ENCODE measurements at regions not wholly inside any gene's neighbourhood (a gene's known extent, or its start where the extent isn't known, plus 50 kb on each side); places are given as distances from the start of the nearest gene placed in this dataset.

GRCh38 chr2:66896131-66896530 lies 461.2 kb downstream of the MEIS1 start:
- DNase-seq: no peak

- DNase-seq: no peak
These were observed 462.3 kb downstream of the MEIS1 start for GRCh38 chr2:66897181-66897580.

DNA sequence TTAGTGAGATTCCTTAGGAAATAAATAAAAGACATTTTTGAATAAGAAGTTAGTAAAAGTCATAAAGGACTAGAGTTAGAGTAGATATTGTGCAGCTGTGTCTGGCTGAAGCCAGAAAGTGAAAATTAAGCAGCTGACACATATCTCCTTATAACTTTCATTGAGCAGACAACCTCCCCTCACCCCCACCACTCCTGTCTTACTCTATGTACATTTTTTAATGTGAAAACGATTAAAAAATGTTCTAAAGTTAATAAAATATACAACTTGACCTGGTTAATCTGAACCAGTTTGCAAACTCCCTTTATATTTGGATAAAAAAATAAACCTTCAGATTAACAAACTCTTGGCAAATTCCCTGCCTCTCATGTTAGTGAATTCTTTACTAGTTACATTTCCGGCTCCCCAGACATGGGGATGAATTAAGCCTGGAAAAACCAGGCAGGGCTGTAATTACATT lies 462.8 kb downstream of the MEIS1 start:
- DNase-seq: no peak

DNA sequence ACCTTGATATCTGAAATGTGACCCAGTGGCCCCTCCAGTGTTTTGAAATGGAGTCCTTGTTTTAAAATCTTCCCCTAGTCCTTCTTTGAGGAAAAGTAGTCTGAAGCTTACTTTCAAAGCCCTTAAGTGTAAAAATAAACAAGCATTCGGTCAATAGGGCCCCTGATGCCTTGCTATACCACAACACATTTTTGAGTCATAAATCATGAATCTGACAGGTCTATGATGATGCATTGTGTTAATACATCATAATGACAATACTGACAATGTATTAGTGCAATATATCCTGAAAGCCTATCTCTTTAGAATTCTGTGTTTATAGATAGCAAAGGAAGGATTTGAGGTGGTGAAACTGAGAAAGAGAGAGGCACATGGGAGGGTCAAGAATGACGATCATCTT lies 464.2 kb downstream of the MEIS1 start:
- DNase-seq: no peak

DNA sequence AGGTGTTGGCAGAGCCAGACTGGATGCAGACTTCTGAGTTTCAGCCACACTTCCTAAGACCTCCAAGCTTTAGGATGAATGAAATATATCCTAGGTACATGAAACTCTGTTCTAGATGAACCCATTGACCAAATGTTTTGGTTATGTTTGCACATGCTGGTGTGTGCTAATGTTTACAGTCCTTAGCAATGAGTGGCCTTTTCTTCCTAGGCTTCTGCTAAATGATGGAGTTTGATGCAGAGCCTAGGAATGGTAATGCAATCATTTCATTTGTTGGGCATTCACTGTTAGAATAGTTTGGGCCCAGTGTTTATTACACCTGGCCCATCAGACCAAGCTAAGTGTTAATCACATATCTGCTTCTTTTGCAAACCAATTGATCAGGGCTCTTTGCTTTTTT lies 464.7 kb downstream of the MEIS1 start:
- DNase-seq: no peak

DNA sequence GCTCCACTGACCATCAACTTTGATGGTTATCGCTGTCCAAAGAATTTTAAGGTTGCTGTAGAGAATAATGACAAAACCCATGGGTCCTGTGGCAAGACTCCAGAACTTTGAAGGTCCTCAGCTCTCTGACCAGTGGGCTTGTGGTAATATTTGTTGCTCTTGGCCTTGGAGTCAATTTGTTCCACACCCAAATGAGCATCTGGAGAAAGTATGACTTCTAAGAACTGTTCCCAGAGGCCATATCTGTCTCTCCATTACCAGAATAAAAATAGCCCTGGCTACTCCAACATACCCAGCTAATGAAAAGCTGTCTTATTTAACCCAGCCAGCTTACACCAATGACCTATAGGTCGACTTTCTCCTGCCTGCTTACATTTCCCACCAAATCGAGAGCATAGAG lies 466.4 kb downstream of the MEIS1 start:
- no peak for DNase-seq

GRCh38 chr2:66903183-66903582 lies 468.3 kb downstream of the MEIS1 start:
- no peak for DNase-seq

DNA sequence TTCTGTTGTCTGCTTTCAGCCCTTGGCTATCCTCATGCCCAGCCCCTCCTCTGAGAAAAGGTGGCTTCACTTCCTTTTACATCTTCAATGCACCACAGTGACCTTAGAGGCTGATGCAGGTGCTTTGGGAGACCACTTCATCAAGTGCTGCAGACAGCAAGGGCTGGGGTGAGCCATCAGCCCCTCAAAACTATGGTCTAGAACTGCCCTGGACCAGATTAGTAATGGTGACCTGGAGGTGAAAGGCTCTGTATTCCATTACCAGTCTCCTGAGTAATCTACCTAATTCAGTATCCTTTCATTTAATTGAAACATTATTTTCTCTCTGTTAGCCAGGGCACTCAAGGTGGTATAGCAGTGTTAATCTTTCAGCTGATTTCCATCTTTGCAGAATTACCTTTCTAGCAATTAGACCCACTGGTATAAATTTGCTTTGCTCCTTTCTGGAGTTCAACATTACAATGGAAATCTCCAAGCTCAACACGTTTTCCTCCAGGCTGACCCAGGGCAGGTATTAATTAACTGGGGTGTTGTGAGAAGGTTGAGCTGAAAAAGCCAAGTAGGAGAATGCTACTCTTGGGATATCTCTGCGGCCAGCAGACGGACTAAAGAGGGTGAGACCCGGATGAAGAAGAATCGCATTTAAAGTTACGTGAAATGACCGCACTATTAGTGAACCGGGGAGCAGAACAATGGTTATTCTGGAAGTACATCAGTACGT lies 469.0 kb downstream of the MEIS1 start:
- DNase-seq: no peak

- no peak for DNase-seq
These were observed 480.3 kb downstream of the MEIS1 start for GRCh38 chr2:66915237-66915636.

- no peak for DNase-seq
These were observed 477.8 kb upstream of the ETAA1 start for GRCh38 chr2:66919286-66919685.

DNA sequence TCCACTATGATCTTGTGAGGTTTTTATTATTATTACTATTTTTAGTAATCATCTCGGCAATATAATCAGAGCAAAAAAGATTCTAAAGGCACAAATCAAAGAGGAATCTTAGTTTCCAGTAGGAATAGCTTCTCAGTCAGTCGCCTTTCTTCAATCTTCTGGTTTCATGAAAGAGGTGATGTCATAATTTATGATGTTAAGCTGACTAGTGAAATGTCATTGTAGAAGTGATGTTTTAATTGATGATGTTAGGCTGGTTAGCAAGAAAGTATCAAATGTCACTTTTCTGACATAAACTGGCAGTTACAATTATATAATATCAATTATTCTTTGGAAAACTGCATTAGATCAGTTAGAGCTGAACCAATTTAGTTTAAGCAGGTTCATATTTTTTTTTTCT lies 476.7 kb upstream of the ETAA1 start:
- no peak for DNase-seq

- DNase-seq: no peak
These were observed 472.0 kb upstream of the ETAA1 start for GRCh38 chr2:66925128-66925527.

DNA sequence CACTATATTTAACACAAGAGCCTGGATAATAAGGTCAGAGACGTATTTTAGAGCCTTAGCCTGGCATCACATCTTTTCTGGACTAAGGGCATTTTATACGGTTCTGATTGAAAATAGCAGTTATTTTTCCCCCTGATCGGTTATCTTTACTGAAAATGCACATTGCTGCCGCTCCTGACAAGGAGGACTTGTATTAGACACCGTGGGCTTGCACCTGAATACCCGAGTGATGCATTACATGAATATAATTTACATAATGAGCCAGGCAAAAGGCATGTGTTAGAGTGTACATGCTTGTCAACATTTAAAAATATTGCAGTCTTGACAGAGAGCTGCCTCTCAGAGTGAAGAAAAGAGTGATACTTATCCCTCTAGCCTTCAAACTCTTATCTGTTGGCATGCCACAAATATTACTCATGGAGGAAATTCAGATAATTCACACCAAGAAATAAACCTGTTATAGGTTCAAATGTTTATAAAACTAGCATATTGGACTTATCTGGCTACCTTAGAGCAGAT lies 470.5 kb upstream of the ETAA1 start:
- DNase-seq: no peak

DNA sequence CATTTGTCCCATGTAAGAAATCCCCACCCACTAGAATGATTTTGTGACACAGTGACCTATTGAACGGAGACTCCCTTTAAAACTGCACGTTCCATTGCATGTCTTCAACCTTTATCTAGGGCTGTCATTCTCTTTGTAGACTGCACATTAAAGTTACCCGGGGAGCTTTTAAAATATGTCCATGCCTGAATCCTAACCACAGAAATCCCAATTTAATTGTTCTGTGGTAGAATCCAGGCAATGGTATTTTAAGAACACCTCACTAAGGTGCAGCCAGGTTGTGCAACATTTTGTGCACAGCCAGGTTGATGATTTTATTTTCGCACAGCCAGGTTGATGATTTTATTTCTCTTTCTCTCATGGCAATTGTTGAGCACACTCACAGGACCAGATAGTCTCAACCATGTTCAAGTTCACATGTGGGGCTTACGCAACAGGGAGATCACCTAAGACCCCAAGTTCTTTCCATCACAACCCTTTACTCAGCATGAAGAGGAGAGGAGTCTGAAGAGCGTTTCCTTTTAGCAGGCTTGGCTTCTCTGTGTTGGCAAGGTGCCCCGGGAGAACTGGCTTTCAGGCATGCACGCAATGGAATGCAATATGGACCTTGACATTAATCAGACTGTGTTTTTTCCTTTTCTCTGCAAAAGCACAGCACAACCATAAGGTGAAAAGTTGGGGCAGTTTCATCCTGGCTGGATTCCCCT lies 467.3 kb upstream of the ETAA1 start:
- peak in 2 of 14 donors; percentile 10 to 80 for DNase-seq

DNA sequence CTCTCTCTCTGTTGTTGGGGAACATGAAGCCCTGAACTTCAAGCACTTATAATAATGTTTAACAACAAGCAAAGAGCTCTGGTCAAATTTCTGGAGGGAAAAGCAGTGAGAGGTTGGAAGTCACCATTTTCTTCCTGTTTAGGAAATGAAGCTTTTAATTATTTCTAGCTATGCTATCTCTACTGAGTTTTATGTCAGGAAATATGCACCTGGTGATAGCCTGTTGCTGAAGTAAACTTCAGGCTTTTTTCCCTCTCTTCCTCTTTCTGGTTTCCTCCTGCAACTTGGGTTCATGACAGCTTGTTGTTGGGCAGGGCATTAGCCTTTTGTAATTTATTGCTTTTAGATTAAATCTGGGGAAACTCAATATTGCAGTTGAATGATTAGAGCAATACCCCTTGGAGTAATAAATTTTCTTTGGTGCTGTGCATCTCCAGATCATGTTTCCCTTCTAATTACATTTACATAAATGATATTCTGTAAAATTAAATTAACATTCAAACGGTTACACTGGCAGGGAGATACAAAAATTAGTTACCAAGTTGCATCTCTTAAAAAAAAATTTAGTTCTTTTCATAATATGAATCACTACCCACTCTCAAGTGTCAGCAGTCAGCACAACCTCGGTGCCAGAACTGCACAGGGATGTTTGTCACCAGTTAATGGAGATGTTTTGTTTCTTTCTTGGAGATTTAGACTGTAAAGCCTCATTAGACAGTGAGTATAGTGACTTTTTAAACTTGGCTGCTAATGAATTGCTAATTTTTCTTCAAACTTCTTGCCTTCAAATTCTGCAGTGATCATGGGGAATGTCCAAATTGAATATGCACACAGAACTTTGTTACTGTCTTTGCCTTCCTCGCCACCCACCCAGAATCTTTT lies 466.6 kb upstream of the ETAA1 start:
- DNase-seq: no peak

DNA sequence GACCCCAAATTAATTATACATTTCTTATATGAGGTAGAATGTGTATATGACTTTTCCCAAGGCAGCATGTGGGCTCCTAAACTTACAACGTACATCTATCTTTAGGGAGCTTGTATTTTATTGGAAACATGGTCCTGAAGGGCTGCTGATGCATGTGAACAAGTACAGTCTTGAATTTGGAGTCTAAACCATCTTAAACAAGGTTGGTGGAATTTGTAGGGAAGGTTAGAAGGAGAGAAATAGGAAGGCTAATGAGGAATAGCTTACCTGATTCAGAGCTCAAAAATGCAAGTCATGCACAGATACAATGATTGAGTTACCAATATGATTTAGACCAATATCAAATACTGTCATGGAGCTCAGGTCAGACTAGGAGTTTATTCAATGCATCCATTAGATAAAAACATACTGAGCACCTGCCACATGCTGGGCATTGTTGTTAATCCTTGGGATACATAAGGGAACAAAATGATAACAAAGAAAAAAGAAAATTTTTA lies 458.6 kb upstream of the ETAA1 start:
- no peak for DNase-seq

DNA sequence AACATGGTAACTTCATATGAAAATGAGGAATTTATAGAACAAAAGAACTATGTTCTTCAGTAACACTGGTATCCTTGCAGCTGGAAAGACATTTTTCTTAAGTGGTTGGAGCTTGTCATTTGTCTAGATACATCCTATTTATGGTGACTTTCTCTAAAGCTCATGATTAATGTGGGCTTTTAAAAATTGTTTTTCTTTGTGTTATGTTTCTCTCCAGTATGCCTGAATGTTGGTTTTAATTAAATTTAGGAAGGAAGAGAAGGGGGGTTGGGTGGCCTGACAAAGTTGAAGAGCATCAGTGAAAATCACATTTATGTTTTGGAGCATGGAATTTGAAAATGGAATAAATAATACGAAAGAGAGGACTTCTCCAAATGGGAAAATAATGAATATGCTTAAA lies 457.1 kb upstream of the ETAA1 start:
- DNase-seq: no peak

DNA sequence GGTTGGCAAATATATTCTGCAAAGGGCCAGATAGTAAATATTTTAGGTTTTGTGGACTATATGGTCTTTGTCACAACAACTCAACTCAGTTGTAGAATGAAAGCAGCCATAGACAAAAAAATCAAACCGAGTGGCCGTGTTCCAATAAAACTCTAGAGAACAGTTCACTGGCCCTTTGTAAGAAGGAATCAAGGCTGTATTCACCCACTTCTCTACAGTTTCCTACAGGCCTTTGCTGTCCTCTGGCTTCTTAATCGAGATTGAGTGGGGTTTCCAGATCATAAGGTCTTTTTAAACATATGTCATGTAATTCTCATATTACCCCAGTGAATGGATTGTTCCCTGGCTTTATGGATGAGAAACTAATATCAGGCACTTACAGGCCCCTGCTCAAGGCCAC lies 448.9 kb upstream of the ETAA1 start:
- DNase-seq: peak in 2 of 14 donors; percentile 1 to 7

GRCh38 chr2:66957198-66957597 lies 439.9 kb upstream of the ETAA1 start:
- no peak for DNase-seq

- DNase-seq: no peak
These were observed 439.5 kb upstream of the ETAA1 start for GRCh38 chr2:66957677-66958076.

GRCh38 chr2:66960161-66960560 lies 437.0 kb upstream of the ETAA1 start:
- no peak for DNase-seq

DNA sequence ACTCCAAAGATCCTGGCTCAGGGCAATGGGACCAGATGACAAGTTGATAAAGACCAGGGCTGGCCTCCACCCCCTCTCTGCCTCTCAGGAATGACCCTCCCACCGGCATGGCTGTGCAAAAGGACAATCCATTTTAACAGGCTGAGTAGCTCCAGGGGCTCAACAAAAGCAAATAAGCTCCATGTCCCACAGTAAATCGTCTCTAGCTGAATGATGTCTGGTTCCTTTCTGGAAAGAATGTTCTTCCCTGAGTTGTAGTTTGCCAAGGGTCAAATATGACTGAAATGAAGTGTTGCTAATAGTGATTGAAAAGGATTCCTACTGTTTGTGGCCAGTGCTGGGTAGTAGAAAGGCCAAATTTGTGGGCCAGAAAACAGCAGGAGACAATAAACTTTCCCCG lies 434.4 kb upstream of the ETAA1 start:
- no peak for DNase-seq

GRCh38 chr2:66966631-66967030 lies 430.5 kb upstream of the ETAA1 start:
- no peak for DNase-seq

Measured in C1 segment of cervical spinal cord (tissue), 14 donors.